ENCODE measurements at regions not wholly inside any gene's neighbourhood (a gene's known extent, or its start where the extent isn't known, plus 50 kb on each side); places are given as distances from the start of the nearest gene placed in this dataset.

- Histone ChIP-seq H2AK5ac (ENCODE audit: low read depth, low read length) (peak overlapping the region; percentile 89; the same call in 1 of the 2 replicates), H3K4me2 (ENCODE audit: insufficient read depth in 1 of 2, low read depth in 2 of 2, low read length in 2 of 2) (no peak overlapping the region), H3K36me3 (ENCODE audit: control insufficient read depth in 2 of 4, insufficient read depth in 4 of 4, low read length in 3 of 4) (no peaks in the 10 kb centered on the region), H2BK15ac (ENCODE audit: low read length) (peak overlapping the region; percentile 84; the same call in 1 of the 2 replicates), H4K20me1 (replicated peaks in 1 of 2; ENCODE audit: control insufficient read depth in 1 of 2, insufficient read depth in 2 of 2, low read length in 2 of 2) (no peaks in the 10 kb centered on the region), H3K27ac (ENCODE audit: low read depth, low read length) (no peak overlapping the region), H3K18ac (ENCODE audit: extremely low read depth, low read length) (0 out of 2 replicates have a peak overlapping the region, but pooled peaks have one; percentile 15), H3K27me3 (replicated peaks in 1 of 4; ENCODE audit: control insufficient read depth in 3 of 4, extremely low read depth in 1 of 4, insufficient read depth in 3 of 4, low read length in 3 of 4) (no peaks in the 10 kb centered on the region; a peak in 1 of 7 replicates), H3K14ac (ENCODE audit: insufficient read length) (no peak overlapping the region), H3K9me3 (ENCODE audit: insufficient read depth in 2 of 2, low read depth in 1 of 2, low read length in 1 of 2) (no peaks in the 10 kb centered on the region), H3K56ac (replicated peaks; ENCODE audit: insufficient read length, low read depth, low read length) (no peak overlapping the region), H2BK20ac (ENCODE audit: low read length) (0 out of 2 replicates have a peak overlapping the region, but pooled peaks have one; percentile 28), H2BK5ac (ENCODE audit: low read depth, low read length) (peak overlapping the region; percentile 68; the same call in 1 of the 2 replicates), H2AFZ (ENCODE audit: low read length) (peak overlapping the region; percentile 69; the same call in 1 of the 2 replicates), H3K23me2 (ENCODE audit: low read depth, low read length) (no peaks in the 10 kb centered on the region), H2BK120ac (replicated peaks; ENCODE audit: low read depth, low read length) (no peak overlapping the region), H3K4ac (replicated peaks; ENCODE audit: insufficient read length, low read depth, low read length) (no peak overlapping the region), H4K91ac (replicated peaks; ENCODE audit: insufficient read length, low read length) (no peak overlapping the region), H2BK12ac (ENCODE audit: low read depth, low read length) (peak overlapping the region; percentile 65; the same call in 1 of the 2 replicates), H3K79me2 (ENCODE audit: control insufficient read depth in 1 of 2, insufficient read depth in 2 of 2, low read length in 2 of 2) (no peaks in the 10 kb centered on the region), H3K79me1 (ENCODE audit: low read depth, low read length) (no peaks in the 10 kb centered on the region), H3K4me1 (replicated peaks in 1 of 4; ENCODE audit: control insufficient read depth in 3 of 4, insufficient read depth in 4 of 4, low read length in 3 of 4) (peaks cover 2 to 23% (median 10%) of the 10 kb centered on the region in 4 experiments), H3K23ac (ENCODE audit: insufficient read length) (no peak overlapping the region), H4K8ac (ENCODE audit: extremely low read depth, insufficient read depth, low read length) (no peak overlapping the region), H4K5ac (ENCODE audit: insufficient read length, low read depth, low read length) (no peak overlapping the region), H3K4me3 (ENCODE audit: extremely low read depth in 1 of 4, insufficient read depth in 2 of 4, low read depth in 3 of 4, low read length in 4 of 4) (no peak overlapping the region), H3K9ac (replicated peaks in 1 of 4; ENCODE audit: extremely low read depth in 1 of 4, low read depth in 3 of 4, low read length in 3 of 4) (no peak overlapping the region)
- POLR2A ChIA-PET (ENCODE audit: partially characterized antibody) = interaction anchor here (1.4 to 2.0 kb wide), 2 partner anchors 11 to 26 kb away, joined by 3 to 5 read pairs; no protein-coding TSS in a partner anchor
- FAIRE-seq (no peak), DNase-seq (ENCODE audit: low read depth in 1 of 2, low spot score in 2 of 2) (no peak)
- 73% methylated on average over 12 of the region's 12 CpGs; no CpG with 5 or more reads in 1 of the 2 experiments for WGBS, 2 experiments (ENCODE audit: extremely low coverage in 1 of 2, insufficient coverage in 1 of 2, insufficient read length in 1 of 2, insufficient replicate concordance in 2 of 2, low coverage in 1 of 2, low lambda C conversion rate in 2 of 2, missing lambda C conversion rate in 1 of 2)
- CTCF ChIA-PET (ENCODE audit: partially characterized antibody) = interaction anchor here (0.7 to 2.4 kb wide), 4 partner anchors 9 to 106 kb away, joined by 3 to 9 read pairs (median 5); no protein-coding TSS in a partner anchor
- TF ChIP-seq RNF2 (IDR thresholded peaks at IDR 0.05; ENCODE audit: borderline replicate concordance, low read depth, low read length, missing control alignments, poor library complexity, severe bottlenecking) (no peak), CBX8 (IDR thresholded peaks at IDR 0.05; ENCODE audit: borderline replicate concordance, low read depth, low read length) (no peak), FOSL1 (IDR thresholded peaks at IDR 0.05; ENCODE audit: insufficient read depth, low read depth, low read length) (no peak), NRF1 (IDR thresholded peaks at IDR 0.05; ENCODE audit: low read depth, low read length) (no peak), E2F6 (IDR thresholded peaks at IDR 0.05) (no peak), SUZ12 (IDR thresholded peaks at IDR 0.05; ENCODE audit: low read length) (no peak), EGR1 (IDR thresholded peaks at IDR 0.05; ENCODE audit: borderline replicate concordance, low read depth, low read length) (no peak), RAD21 (IDR thresholded peaks at IDR 0.05 in 1 of 2, conservative IDR thresholded peaks at IDR 0.05 in 1 of 2; ENCODE audit: low read depth in 2 of 2, low read length in 2 of 2) (no peak), TAF1 (IDR thresholded peaks at IDR 0.05; ENCODE audit: low read depth, low read length) (no peak), CTBP2 (IDR thresholded peaks at IDR 0.05; ENCODE audit: borderline replicate concordance, insufficient read depth, insufficient read length, low read length) (no peak)
Measured at GRCh38 chr9:14535161-14535955, 157.9 kb downstream of the ZDHHC21 start.
